ENCODE measurements at regions not wholly inside any gene's neighbourhood (a gene's known extent, or its start where the extent isn't known, plus 50 kb on each side); places are given as distances from the start of the nearest gene placed in this dataset.
"Not testable (repeated sequence)": the region's sequence is repeated elsewhere in the genome, so short reads cannot be mapped to it uniquely, and the experiment has no call there.

- DNase-seq = no peak
Measured at GRCh38 chr6:74268815-74269599, 573.0 kb downstream of the CD109 start.

- peak; percentile 16 for DNase-seq
Measured at GRCh38 chr6:74259981-74260380, 564.0 kb downstream of the CD109 start.

- no peak for DNase-seq
Measured at GRCh38 chr6:74256781-74257180, 560.8 kb downstream of the CD109 start.

GRCh38 chr6:74256381-74256780, 560.4 kb downstream of the CD109 start:
- DNase-seq = peak; percentile 33

- DNase-seq = not testable (repeated sequence)
Measured at GRCh38 chr6:74255007-74255406, 559.0 kb downstream of the CD109 start.

GRCh38 chr6:74254147-74254546, 558.1 kb downstream of the CD109 start:
- not testable (repeated sequence) for DNase-seq

GRCh38 chr6:74253261-74253660, 557.3 kb downstream of the CD109 start:
- DNase-seq = no peak

- DNase-seq = peak; percentile 4
Measured at GRCh38 chr6:74250161-74250818, 554.3 kb downstream of the CD109 start.

GRCh38 chr6:74249658-74250057, 553.7 kb downstream of the CD109 start:
- DNase-seq = peak; percentile 77

GRCh38 chr6:74248966-74249365, 553.0 kb downstream of the CD109 start:
- DNase-seq = no peak

- DNase-seq = no peak
Measured at GRCh38 chr6:74222768-74223333, 526.8 kb downstream of the CD109 start.

- no peak for DNase-seq
Measured at GRCh38 chr6:74213995-74214394, 518.0 kb downstream of the CD109 start.

GRCh38 chr6:74208239-74208638, 512.2 kb downstream of the CD109 start:
- DNase-seq = no peak

- no peak for DNase-seq
Measured at GRCh38 chr6:74199215-74199915, 503.4 kb downstream of the CD109 start.

- no peak for DNase-seq
Measured at GRCh38 chr6:74197310-74197709, 501.3 kb downstream of the CD109 start.

- DNase-seq = no peak
Measured at GRCh38 chr6:74187811-74188210, 491.8 kb downstream of the CD109 start.

- DNase-seq = no peak
Measured at GRCh38 chr6:74182992-74183391, 487.0 kb downstream of the CD109 start.

- DNase-seq = no peak
Measured at GRCh38 chr6:74181471-74181870, 485.5 kb downstream of the CD109 start.

- DNase-seq = no peak
Measured at GRCh38 chr6:74177506-74177905, 481.5 kb downstream of the CD109 start.

GRCh38 chr6:74170550-74170949, 474.5 kb downstream of the CD109 start:
- DNase-seq = not testable (repeated sequence)

GRCh38 chr6:74170118-74170517, 474.1 kb downstream of the CD109 start:
- DNase-seq = peak; percentile 76

GRCh38 chr6:74167976-74168375, 472.0 kb downstream of the CD109 start:
- no peak for DNase-seq

GRCh38 chr6:74167511-74167910, 471.5 kb downstream of the CD109 start:
- DNase-seq = no peak
